H4 (cell line): ENCODE measurements at regions not wholly inside any gene's neighbourhood (a gene's known extent, or its start where the extent isn't known, plus 50 kb on each side); places are given as distances from the start of the nearest gene placed in this dataset.

ENCODE experiments used
- DNase-seq: peaks from one replicate; pipeline ENCODE4 v3.0.0-alpha.2; 2015; ENCODE audit warnings: low spot score

DNA sequence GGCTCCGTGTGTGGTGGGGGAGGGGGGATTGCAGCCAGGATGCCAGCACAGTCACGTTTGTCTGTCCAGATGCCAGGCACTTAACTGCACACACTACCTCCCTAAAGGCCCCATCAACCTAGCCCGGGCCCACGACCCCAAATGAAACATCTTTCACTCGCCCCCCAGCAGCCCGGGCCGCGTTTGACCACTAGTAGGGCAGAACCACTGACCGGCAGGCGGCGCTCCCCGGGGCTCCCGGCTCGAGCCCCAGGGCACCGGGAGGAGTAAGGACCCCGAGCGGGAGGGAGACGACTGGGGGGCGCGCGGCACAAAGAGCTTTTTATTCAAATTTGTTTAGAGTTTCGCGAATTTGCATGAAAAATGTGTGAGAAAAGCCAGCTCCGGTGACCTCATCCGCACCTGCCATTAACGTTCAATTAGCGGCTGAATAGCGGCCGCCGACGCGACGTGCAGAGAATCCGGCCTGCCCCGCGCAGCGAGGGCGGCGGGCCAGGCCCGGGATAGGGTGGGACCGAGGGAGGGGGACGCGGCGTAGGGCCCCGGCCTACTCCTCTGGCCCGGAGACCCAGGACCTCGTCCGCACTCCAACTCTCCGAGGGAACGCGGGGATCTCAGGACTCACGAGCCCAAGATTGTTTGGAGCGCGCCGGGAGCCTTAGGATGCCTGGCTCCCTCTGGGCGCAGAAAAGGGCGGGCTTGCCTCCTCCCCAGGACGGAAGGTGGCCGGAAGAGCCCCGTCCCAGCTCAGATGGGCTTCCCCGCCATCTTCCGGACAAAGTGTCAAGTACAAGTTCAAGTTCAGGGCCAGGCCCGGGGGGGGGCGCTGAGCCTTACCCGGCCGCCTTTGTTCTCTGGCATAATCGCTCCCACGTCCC is 64.9 kb upstream of the POLG start:
- no peak for DNase-seq

DNA sequence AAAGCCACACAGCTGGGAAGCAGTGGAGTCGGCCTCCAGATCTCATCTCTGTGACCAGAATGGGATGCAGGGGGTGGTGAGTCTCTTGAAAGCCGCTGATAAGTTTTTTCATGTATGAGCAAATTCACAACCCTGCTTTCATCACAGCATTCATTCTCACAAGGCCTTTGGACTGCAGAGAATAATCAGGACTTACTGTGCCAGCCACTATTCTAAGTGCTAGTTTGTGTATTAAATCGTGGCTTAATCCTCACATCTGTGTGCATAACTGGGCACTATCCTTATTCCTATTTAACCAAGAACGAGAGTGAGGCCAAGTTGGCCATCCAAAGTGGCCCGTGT is 64.2 kb upstream of the POLG start:
- DNase-seq: no peak

DNA sequence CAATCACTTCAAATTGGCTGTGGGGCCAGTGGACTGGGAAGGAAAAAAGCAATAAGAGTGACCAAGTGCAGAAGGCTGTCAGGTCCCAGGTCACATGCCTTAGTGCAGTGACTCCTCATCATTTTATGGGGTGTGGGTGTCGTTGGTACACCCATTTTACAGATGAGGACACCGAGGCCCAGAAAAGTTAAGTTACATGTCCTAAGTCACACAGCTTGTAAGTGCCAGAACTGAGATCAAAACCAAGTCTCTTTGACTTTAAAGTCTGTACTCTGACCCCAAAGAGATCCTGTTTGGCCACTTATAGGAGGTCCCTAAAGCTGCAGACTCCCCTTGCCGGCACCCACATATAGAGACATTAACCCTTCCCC is 63.0 kb upstream of the POLG start:
- no peak for DNase-seq

DNA sequence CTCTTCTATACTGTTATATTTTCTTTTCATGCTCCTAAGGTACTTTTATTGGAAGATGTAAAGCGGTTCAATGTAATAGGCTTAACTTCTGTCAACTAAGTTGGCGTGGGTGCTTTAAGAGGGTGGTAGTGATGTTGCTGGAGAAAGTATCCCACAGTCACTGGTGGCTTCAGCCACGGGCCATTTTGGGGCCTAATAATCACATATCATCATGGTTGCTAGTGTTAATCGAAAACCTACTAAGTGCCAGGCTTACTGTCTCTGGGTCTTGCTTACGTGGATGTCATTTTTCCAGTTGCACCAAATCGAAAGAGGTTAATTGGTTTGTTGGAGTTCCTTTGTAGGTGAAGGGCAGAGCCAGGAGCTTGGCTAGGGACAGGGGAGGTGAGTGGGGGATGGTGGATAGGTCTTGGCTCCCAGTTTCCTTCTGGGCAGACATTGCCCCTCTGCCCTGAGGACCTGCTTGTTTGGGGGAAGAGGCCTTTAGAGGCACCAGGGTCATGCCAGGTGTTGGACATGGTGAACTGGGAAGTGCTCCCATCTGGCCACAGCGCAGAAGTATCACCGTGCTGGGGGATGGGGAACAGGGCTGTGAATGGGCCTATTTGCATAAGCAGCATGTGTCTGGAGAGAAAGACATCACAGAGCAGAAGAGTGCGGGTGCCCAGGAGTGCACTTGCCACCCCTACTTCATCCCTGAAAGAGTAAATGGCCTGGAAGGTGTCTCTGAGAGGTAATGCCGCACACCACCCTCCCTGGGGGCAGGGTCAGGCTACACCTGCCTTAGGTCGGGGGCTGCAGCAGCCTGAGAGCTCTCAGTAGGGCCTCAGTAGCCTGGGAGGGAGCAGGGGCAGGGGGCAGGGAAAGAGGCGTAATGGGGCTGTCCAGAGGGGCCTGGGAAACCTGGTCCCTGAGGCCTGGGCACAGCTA is 62.4 kb upstream of the POLG start:
- no peak for DNase-seq

DNA sequence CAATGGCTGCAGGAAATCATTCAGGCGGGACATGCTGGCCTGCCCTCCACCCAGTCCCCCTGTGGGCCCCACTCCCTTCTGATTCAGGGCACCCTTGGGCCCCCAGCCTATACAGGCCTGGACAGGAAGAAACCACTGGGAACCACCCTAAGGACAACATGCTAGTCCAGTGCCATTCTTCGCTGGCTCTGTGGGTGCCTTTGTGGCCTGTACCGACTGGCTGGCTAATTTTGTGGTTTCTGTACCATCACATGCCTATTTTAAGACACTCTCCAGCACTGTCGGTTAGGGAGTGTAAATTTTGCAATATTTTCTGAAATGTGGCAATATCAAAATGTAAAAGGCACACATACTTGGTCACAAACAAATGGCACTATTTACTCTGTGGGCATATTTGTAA is 61.4 kb upstream of the POLG start:
- DNase-seq: peak; percentile 75

DNA sequence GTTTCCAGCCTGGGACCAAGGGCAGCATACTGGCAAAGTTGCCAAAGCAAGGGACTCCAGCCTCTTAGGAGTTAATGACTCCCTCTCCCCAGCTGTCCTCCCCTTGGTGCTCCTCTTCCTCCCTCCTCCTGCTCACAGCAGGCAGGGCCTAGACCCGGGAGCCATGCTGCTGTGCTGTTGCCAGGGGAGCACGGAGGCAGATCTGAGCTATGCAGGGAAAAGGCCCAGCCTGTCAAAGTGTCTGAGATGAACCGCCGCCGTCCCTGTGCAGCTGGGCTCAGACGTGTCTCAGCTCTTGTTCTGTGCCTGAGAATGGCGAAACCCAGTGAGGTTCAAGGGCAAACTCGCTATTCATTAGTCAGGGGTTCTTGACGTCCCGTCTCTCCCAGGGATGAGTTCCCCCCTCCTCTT is 60.8 kb upstream of the POLG start:
- DNase-seq: no peak

DNA sequence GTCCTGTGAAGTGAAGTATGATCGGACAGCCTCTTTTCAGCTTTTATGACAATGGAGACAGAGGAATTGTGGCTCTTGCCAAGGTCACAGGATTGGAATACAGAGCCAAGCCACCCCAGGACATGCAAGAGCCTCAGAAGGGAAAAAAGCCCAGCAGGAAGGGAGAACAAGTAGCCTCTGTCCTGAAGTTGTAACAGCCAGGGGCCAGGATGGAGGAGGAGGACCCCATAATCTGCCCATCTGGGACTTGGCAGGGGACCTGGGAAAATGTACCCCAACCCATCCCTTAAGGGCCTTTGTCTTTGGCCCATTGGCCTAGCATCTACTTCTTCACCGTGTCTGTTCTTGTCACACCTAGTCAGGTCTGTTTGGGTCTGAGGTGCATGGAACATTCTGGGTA is 60.4 kb upstream of the POLG start:
- no peak for DNase-seq

GRCh38 chr15:89393056-89393455 is 58.4 kb upstream of the POLG start:
- no peak for DNase-seq

DNA sequence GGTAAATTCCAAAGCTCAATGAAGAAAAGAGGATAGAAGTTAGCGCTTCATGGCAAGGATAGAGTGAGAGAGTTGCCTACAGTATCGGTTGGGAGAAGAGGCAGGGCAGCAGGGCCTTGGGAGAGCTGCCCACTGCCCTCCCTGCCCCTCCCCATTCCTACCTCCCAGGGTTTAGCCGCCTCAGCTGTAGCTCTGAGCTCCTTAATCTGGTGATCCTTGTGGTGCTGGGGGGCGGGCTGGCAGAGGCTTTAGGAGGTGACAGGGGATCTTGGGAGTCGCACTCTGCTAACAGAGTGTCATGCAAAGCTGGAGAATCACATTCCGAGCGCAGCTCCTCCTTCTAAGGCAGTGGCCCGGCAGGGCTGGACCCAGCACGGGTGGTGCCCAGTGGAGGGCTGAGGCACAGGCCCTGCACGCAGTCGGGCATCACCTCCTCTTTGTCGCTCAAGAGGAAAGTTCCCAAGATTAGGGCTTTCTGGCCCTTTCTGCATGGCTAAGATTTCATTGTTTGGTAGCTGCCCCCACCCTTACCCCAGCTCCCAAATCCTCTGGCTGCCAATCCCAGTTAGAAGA is 57.1 kb upstream of the POLG start:
- DNase-seq: no peak

- DNase-seq: no peak
Observed at GRCh38 chr15:89389841-89390603, 55.4 kb upstream of the POLG start.

DNA sequence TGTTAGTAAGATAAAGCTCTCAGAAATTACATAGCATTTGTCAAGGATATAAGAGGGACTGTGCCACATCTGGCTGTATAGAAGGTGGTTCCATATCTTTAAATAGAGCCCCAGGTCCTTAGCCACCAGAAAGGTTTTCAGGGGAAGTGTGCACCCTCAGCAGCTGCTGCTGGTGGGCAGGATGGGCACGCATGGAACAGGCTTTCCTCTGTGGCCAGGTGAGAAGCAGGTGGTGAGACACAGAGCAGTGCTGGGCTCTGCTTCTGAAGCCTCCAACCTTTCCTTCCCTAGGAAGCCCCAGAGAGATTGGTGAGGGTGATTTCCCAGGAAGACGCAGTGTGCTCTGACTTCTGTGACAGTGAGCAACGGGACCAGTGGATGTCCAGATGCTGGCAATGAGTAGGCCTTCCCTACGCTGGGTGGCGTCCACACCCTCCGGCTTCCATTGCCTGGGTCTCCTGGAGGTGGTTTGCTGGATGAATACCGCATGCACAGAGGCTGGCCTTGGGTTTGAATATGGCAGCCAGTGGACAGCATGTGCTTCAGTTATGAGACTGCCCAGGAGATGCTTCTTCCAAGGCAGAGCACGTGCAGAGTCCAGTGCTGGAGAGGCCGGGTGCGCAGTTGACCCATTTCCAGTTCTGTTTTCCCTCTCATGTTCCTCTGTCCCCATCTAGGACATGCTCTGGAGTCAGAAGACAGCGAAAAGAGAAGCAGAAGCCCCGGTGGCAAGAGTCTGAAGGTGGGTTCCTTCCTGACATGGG is 52.7 kb upstream of the POLG start:
- DNase-seq: no peak

GRCh38 chr15:89385596-89386331 is 51.1 kb upstream of the POLG start:
- peak; percentile 96 for DNase-seq
